MM.1S (cell line): ENCODE measurements at regions not wholly inside any gene's neighbourhood (a gene's known extent, or its start where the extent isn't known, plus 50 kb on each side); places are given as distances from the start of the nearest gene placed in this dataset.

Experiments
- DNase-seq: peaks from one replicate; pipeline ENCODE4 v3.0.0-alpha.2; 2015
- H2AFZ ChIP-seq: fragments of 300-600 bp; sonication (generic); 2 replicates; pipeline ENCODE4 v1.6.0; 2016; ENCODE audit warnings: antibody characterized with exemption, low read length
- H3F3A ChIP-seq: fragments of 300-600 bp; sonication (generic); 2 replicates; pipeline ENCODE4 v1.6.1; 2016; ENCODE audit warnings: mild to moderate bottlenecking, antibody characterized with exemption, low read length, moderate library complexity, mixed read lengths; ENCODE audit not compliant: insufficient read depth
- H3K27ac ChIP-seq: fragments of 300-600 bp; sonication (generic); 2 replicates; pipeline ENCODE4 v1.5.1; 2016; ENCODE audit warnings: mild to moderate bottlenecking, low read length
- H3K27me3 ChIP-seq: fragments of 300-600 bp; sonication (generic); replicated peaks from 2 replicates; pipeline ENCODE4 v1.6.0; 2016; ENCODE audit warnings: low read length; ENCODE audit not compliant: insufficient read depth
- H3K36me3 ChIP-seq: fragments of 300-600 bp; sonication (generic); replicated peaks from 2 replicates; pipeline ENCODE4 v1.6.1; 2016; ENCODE audit warnings: mild to moderate bottlenecking, low read length, mixed read lengths; ENCODE audit not compliant: insufficient read depth
- H3K4me1 ChIP-seq: fragments of 300-600 bp; sonication (generic); 2 replicates; pipeline ENCODE4 v1.6.1; 2016; ENCODE audit warnings: low read length, mixed read lengths
- H3K4me2 ChIP-seq: fragments of 300-600 bp; sonication (generic); 2 replicates; pipeline ENCODE4 v1.6.0; 2016; ENCODE audit warnings: low read depth, low read length
- H3K4me3 ChIP-seq: fragments of 300-600 bp; sonication (generic); 2 replicates; pipeline ENCODE4 v1.5.1; 2016; ENCODE audit warnings: low read length, mixed read lengths
- H3K79me2 ChIP-seq: fragments of 300-600 bp; sonication (generic); 2 replicates; pipeline ENCODE4 v1.6.1; 2016; ENCODE audit warnings: mixed run types, low read length, mixed read lengths
- H3K9ac ChIP-seq: fragments of 300-600 bp; sonication (generic); 2 replicates; pipeline ENCODE4 v1.6.1; 2016; ENCODE audit warnings: low read length, mixed read lengths
- H3K9me2 ChIP-seq: fragments of 300-600 bp; sonication (generic); replicated peaks from 2 replicates; pipeline ENCODE4 v1.6.1; 2016; ENCODE audit warnings: mild to moderate bottlenecking, low read length, mixed read lengths; ENCODE audit not compliant: insufficient read depth
- H3K9me3 ChIP-seq: fragments of 300-600 bp; sonication (generic); replicated peaks from 2 replicates; pipeline ENCODE4 v1.6.1; 2016; ENCODE audit warnings: mild to moderate bottlenecking, low read length, mixed read lengths; ENCODE audit not compliant: insufficient read depth
- H4K20me1 ChIP-seq: fragments of 300-600 bp; sonication (generic); 2 replicates; pipeline ENCODE4 v1.6.1; 2016; ENCODE audit warnings: mild to moderate bottlenecking, low read length, moderate library complexity, mixed read lengths; ENCODE audit not compliant: insufficient read depth
- CTCF ChIP-seq: fragments of 300-600 bp; sonication (generic); IDR thresholded peaks from 2 replicates; pipeline ENCODE4 v1.5.1; 2016; ENCODE audit warnings: antibody characterized with exemption, low read length, mixed read lengths
- EZH2 ChIP-seq: fragments of 300-600 bp; sonication (generic); optimal IDR thresholded peaks from 2 replicates; pipeline ENCODE3; 2017; ENCODE audit warnings: low read depth, mild to moderate bottlenecking, antibody characterized with exemption, low read length, mixed read lengths
- EZH2phosphoT487 ChIP-seq: fragments of 300-600 bp; sonication (generic); IDR thresholded peaks from 2 replicates; pipeline ENCODE4 v1.6.1; 2018; ENCODE audit warnings: antibody characterized with exemption, low read length

- H3K4me3 ChIP-seq: no peak overlapping the region
- no peak overlapping the region for H3K9ac ChIP-seq
- TF ChIP-seq CTCF (no peak), EZH2phosphoT487 (no peak), EZH2 (no peak)
- no peaks in the 10 kb centered on the region for H3F3A ChIP-seq
- H3K9me2 ChIP-seq: no peaks in the 10 kb centered on the region
- DNase-seq: no peak
- no peaks in the 10 kb centered on the region for H3K79me2 ChIP-seq
- H3K4me2 ChIP-seq: no peak overlapping the region
- H3K4me1 ChIP-seq: no peaks in the 10 kb centered on the region
- no peaks in the 10 kb centered on the region for H3K36me3 ChIP-seq
- no peak overlapping the region for H3K27ac ChIP-seq
- no peaks in the 10 kb centered on the region for H4K20me1 ChIP-seq
- no peaks in the 10 kb centered on the region for H3K9me3 ChIP-seq
- H2AFZ ChIP-seq: no peak overlapping the region
- H3K27me3 ChIP-seq: peaks cover 38% of the 10 kb centered on the region
Observed at GRCh38 chr1:29977550-29977949, 741.2 kb downstream of the PTPRU start.

GRCh38 chr1:29975036-29975694 lies 738.8 kb downstream of the PTPRU start:
- Histone ChIP-seq H3F3A (no peaks in the 10 kb centered on the region), H3K27me3 (peaks cover 34% of the 10 kb centered on the region), H3K9ac (no peak overlapping the region), H3K9me3 (no peaks in the 10 kb centered on the region), H3K36me3 (no peaks in the 10 kb centered on the region), H3K27ac (no peak overlapping the region), H3K4me1 (no peaks in the 10 kb centered on the region), H4K20me1 (no peaks in the 10 kb centered on the region), H3K79me2 (no peaks in the 10 kb centered on the region), H3K9me2 (no peaks in the 10 kb centered on the region), H3K4me2 (no peak overlapping the region), H2AFZ (no peak overlapping the region), H3K4me3 (no peak overlapping the region)
- no peak for DNase-seq
- no peak for TF ChIP-seq EZH2phosphoT487
- TF ChIP-seq EZH2: no peak
- no peak for TF ChIP-seq CTCF

GRCh38 chr1:29974316-29974724 lies 738.0 kb downstream of the PTPRU start:
- TF ChIP-seq CTCF (no peak), EZH2phosphoT487 (no peak), EZH2 (no peak)
- H3K4me2 ChIP-seq: no peak overlapping the region

More at GRCh38 chr1:29974316-29974724, 738.0 kb downstream of the PTPRU start:
- H3K27ac ChIP-seq: no peak overlapping the region
- no peak overlapping the region for H2AFZ ChIP-seq
- no peaks in the 10 kb centered on the region for H3K79me2 ChIP-seq
- H3K4me3 ChIP-seq: no peak overlapping the region
- H3K9ac ChIP-seq: no peak overlapping the region
- H4K20me1 ChIP-seq: no peaks in the 10 kb centered on the region
- peaks cover 32% of the 10 kb centered on the region for H3K27me3 ChIP-seq
- H3K36me3 ChIP-seq: no peaks in the 10 kb centered on the region
- no peak for DNase-seq
- no peaks in the 10 kb centered on the region for H3K9me3 ChIP-seq
- H3K9me2 ChIP-seq: no peaks in the 10 kb centered on the region
- no peaks in the 10 kb centered on the region for H3F3A ChIP-seq
- H3K4me1 ChIP-seq: no peaks in the 10 kb centered on the region
